NCI-H1105 (cell line): ENCODE measurements at regions not wholly inside any gene's neighbourhood (a gene's known extent, or its start where the extent isn't known, plus 50 kb on each side); places are given as distances from the start of the nearest gene placed in this dataset.
A peak's percentile ranks its signal among the peaks of the same experiment; 100 is the strongest.
"Not testable (repeated sequence)": the region's sequence is repeated elsewhere in the genome, so short reads cannot be mapped to it uniquely, and the experiment has no call there.

Source experiments
- DNase-seq: peaks from one replicate; lab custom pipeline; 2025; lab: John Stamatoyannopoulos, UW

GRCh38 chr16:35195864-35196216 lies 1736.4 kb downstream of the TP53TG3F start:
- no peak for DNase-seq

GRCh38 chr16:35196313-35196712 lies 1736.9 kb downstream of the TP53TG3F start:
- no peak for DNase-seq

- DNase-seq = no peak
Observed at GRCh38 chr16:35197656-35198055, 1738.2 kb downstream of the TP53TG3F start.

GRCh38 chr16:35198223-35199199 lies 1739.1 kb downstream of the TP53TG3F start:
- DNase-seq = no peak

GRCh38 chr16:35200662-35201061 lies 1741.2 kb downstream of the TP53TG3F start:
- no peak for DNase-seq

- DNase-seq = no peak
Observed at GRCh38 chr16:35201151-35201550, 1741.7 kb downstream of the TP53TG3F start.

GRCh38 chr16:35203636-35204035 lies 1744.2 kb downstream of the TP53TG3F start:
- no peak for DNase-seq

GRCh38 chr16:35207059-35207999 lies 1747.9 kb downstream of the TP53TG3F start:
- no peak for DNase-seq

GRCh38 chr16:35208001-35208935 lies 1748.9 kb downstream of the TP53TG3F start:
- DNase-seq = no peak

- DNase-seq = peak; percentile 26
Observed at GRCh38 chr16:35210681-35211433, 1751.4 kb downstream of the TP53TG3F start.

GRCh38 chr16:35214840-35215239 lies 1755.4 kb downstream of the TP53TG3F start:
- no peak for DNase-seq

- no peak for DNase-seq
Observed at GRCh38 chr16:35215287-35215686, 1755.9 kb downstream of the TP53TG3F start.

GRCh38 chr16:35216261-35216660 lies 1756.8 kb downstream of the TP53TG3F start:
- not testable (repeated sequence) for DNase-seq

GRCh38 chr16:35221482-35222185 lies 1762.2 kb downstream of the TP53TG3F start:
- no peak for DNase-seq

GRCh38 chr16:35234679-35235078 lies 1775.3 kb downstream of the TP53TG3F start:
- no peak for DNase-seq

GRCh38 chr16:35239561-35239960 lies 1780.1 kb downstream of the TP53TG3F start:
- no peak for DNase-seq

- no peak for DNase-seq
Observed at GRCh38 chr16:35249051-35249450, 1789.6 kb downstream of the TP53TG3F start.

GRCh38 chr16:35252356-35252936 lies 1793.0 kb downstream of the TP53TG3F start:
- no peak for DNase-seq

GRCh38 chr16:35255186-35255803 lies 1795.9 kb downstream of the TP53TG3F start:
- no peak for DNase-seq
